ENCODE measurements at regions not wholly inside any gene's neighbourhood (a gene's known extent, or its start where the extent isn't known, plus 50 kb on each side); places are given as distances from the start of the nearest gene placed in this dataset.

GRCh38 chr13:111422348-111422747, 101.9 kb downstream of the TEX29 start:
- Histone ChIP-seq H3K4me3 (no peak overlapping the region), H3K4me1 (no peaks in the 10 kb centered on the region), H2AFZ (replicated peaks) (no peak overlapping the region), H3K36me3 (no peaks in the 10 kb centered on the region), H4K20me1 (ENCODE audit: low read depth) (no peaks in the 10 kb centered on the region), H3K27me3 (no peaks in the 10 kb centered on the region), H3F3A (ENCODE audit: low read depth) (no peaks in the 10 kb centered on the region), H3K27ac (no peak overlapping the region), H3K79me2 (ENCODE audit: low read depth) (no peaks in the 10 kb centered on the region), H3K9ac (no peak overlapping the region), H3K4me2 (no peak overlapping the region), H3K9me3 (ENCODE audit: low read depth) (no peaks in the 10 kb centered on the region)
- no peak for DNase-seq (ENCODE audit: low spot score)
- peaks cover 10% of the 10 kb centered on the region for H3K27me3 Mint-ChIP-seq (ENCODE audit: insufficient read depth, low read depth)
- H3K9me3 Mint-ChIP-seq: peaks cover 4% of the 10 kb centered on the region
- no peak overlapping the region for H3K4me3 Mint-ChIP-seq
- peaks cover 10% of the 10 kb centered on the region for H3K4me1 Mint-ChIP-seq
- H3K36me3 Mint-ChIP-seq: no peaks in the 10 kb centered on the region
- TF ChIP-seq CTCF (IDR thresholded peaks at IDR 0.05) (no peak), EZH2phosphoT487 (IDR thresholded peaks at IDR 0.05) (no peak), EZH2 (IDR thresholded peaks at IDR 0.05) (no peak)
- no peak overlapping the region for H3K27ac Mint-ChIP-seq

GRCh38 chr13:111423168-111423785, 102.8 kb downstream of the TEX29 start:
- Mint-ChIP-seq H3K4me3 (no peak overlapping the region), H3K36me3 (no peaks in the 10 kb centered on the region), H3K27me3 (ENCODE audit: insufficient read depth, low read depth) (peaks cover 9% of the 10 kb centered on the region), H3K4me1 (peaks cover 10% of the 10 kb centered on the region), H3K27ac (peak overlapping the region; percentile 34), H3K9me3 (peaks cover 4% of the 10 kb centered on the region)
- no peak for DNase-seq (ENCODE audit: low spot score)
- Histone ChIP-seq H3K4me1 (no peaks in the 10 kb centered on the region), H3K4me2 (no peak overlapping the region), H3K27me3 (no peaks in the 10 kb centered on the region), H4K20me1 (ENCODE audit: low read depth) (no peaks in the 10 kb centered on the region), H2AFZ (replicated peaks) (no peak overlapping the region), H3K36me3 (no peaks in the 10 kb centered on the region), H3K9me3 (ENCODE audit: low read depth) (no peaks in the 10 kb centered on the region), H3F3A (ENCODE audit: low read depth) (no peaks in the 10 kb centered on the region), H3K9ac (no peak overlapping the region), H3K79me2 (ENCODE audit: low read depth) (no peaks in the 10 kb centered on the region), H3K27ac (no peak overlapping the region), H3K4me3 (no peak overlapping the region)
- TF ChIP-seq EZH2 (IDR thresholded peaks at IDR 0.05) (no peak), EZH2phosphoT487 (IDR thresholded peaks at IDR 0.05) (no peak), CTCF (IDR thresholded peaks at IDR 0.05) (no peak)

- Histone ChIP-seq H3F3A (ENCODE audit: low read depth) (no peaks in the 10 kb centered on the region), H3K4me1 (no peaks in the 10 kb centered on the region), H3K36me3 (no peaks in the 10 kb centered on the region), H4K20me1 (ENCODE audit: low read depth) (no peaks in the 10 kb centered on the region), H3K27me3 (no peaks in the 10 kb centered on the region), H3K4me3 (no peak overlapping the region), H3K79me2 (ENCODE audit: low read depth) (no peaks in the 10 kb centered on the region), H3K9ac (no peak overlapping the region), H3K27ac (no peak overlapping the region), H2AFZ (replicated peaks) (no peak overlapping the region), H3K9me3 (ENCODE audit: low read depth) (no peaks in the 10 kb centered on the region), H3K4me2 (no peak overlapping the region)
- DNase-seq (ENCODE audit: low spot score): no peak
- Mint-ChIP-seq H3K4me3 (no peak overlapping the region), H3K9me3 (peaks cover 2% of the 10 kb centered on the region), H3K36me3 (no peaks in the 10 kb centered on the region), H3K4me1 (peaks cover 10% of the 10 kb centered on the region), H3K27me3 (ENCODE audit: insufficient read depth, low read depth) (peaks cover 9% of the 10 kb centered on the region), H3K27ac (peak overlapping the region; percentile 69)
- TF ChIP-seq EZH2phosphoT487 (IDR thresholded peaks at IDR 0.05) (no peak), EZH2 (IDR thresholded peaks at IDR 0.05) (no peak), CTCF (IDR thresholded peaks at IDR 0.05) (no peak)
These were observed 103.7 kb downstream of the TEX29 start for GRCh38 chr13:111424134-111424533.
